Endodermal cell (in vitro differentiated cells): ENCODE measurements at regions not wholly inside any gene's neighbourhood (a gene's known extent, or its start where the extent isn't known, plus 50 kb on each side); places are given as distances from the start of the nearest gene placed in this dataset.

Source experiments
- DNase-seq: peaks from one replicate; pipeline ENCODE4 v3.0.0-alpha.2; 2017
- H3K27ac ChIP-seq: 2 replicates; pipeline ENCODE4 v1.5.1; 2013; ENCODE audit warnings: mild to moderate bottlenecking, low read depth, low read length, moderate library complexity
- H3K27me3 ChIP-seq: 2 replicates; pipeline ENCODE4 v1.6.1; 2013; ENCODE audit warnings: mild to moderate bottlenecking, low read length, moderate library complexity; ENCODE audit not compliant: insufficient read depth, control insufficient read depth, poor library complexity, severe bottlenecking
- H3K36me3 ChIP-seq: 2 replicates; pipeline ENCODE4 v1.7.0; 2013; ENCODE audit warnings: mild to moderate bottlenecking, low read length, moderate library complexity; ENCODE audit not compliant: control insufficient read depth, insufficient read depth
- H3K4me1 ChIP-seq: one replicate; pipeline ENCODE4 v1.7.0; 2013; ENCODE audit warnings: low read length; ENCODE audit not compliant: control insufficient read depth, insufficient read depth
- H3K4me3 ChIP-seq: 2 replicates; pipeline ENCODE4 v1.5.1; 2013; ENCODE audit warnings: mild to moderate bottlenecking, low read length, moderate library complexity
- H3K9ac ChIP-seq: 2 replicates; pipeline ENCODE4 v1.6.1; 2013; ENCODE audit warnings: mild to moderate bottlenecking, low read length, moderate library complexity; ENCODE audit not compliant: poor library complexity, severe bottlenecking; ENCODE audit errors: extremely low read depth
- H3K9me3 ChIP-seq: 2 replicates; pipeline ENCODE4 v1.6.1; 2013; ENCODE audit warnings: mild to moderate bottlenecking, low read length, moderate library complexity; ENCODE audit not compliant: control insufficient read depth
- H3K27ac Mint-ChIP-seq: 2 replicates; pipeline ENCODE4 v1.8.0; 2020; ENCODE audit warnings: mixed read lengths
- H3K27me3 Mint-ChIP-seq: 2 replicates; pipeline ENCODE4 v1.8.0; 2021; ENCODE audit warnings: mild to moderate bottlenecking, mixed read lengths; ENCODE audit not compliant: insufficient read depth
- H3K36me3 Mint-ChIP-seq: 2 replicates; pipeline ENCODE4 v1.8.0; 2020; ENCODE audit warnings: low read depth, mixed read lengths
- H3K4me1 Mint-ChIP-seq: 2 replicates; pipeline ENCODE4 v1.8.0; 2020; ENCODE audit warnings: mixed read lengths
- H3K4me3 Mint-ChIP-seq: 2 replicates; pipeline ENCODE4 v1.8.0; 2020; ENCODE audit warnings: mild to moderate bottlenecking, moderate library complexity, mixed read lengths
- H3K9me3 Mint-ChIP-seq: 2 replicates; pipeline ENCODE4 v1.8.0; 2020; ENCODE audit warnings: mild to moderate bottlenecking, mixed read lengths
- WGBS, 2 experiments: methylation state at CpG; one replicate each; pipeline versions ENCODE4 v1.1.5 to v1.1.7; 2013; ENCODE audit warnings: missing lambda C conversion rate in 2 of 2, mixed read lengths in 1 of 2; ENCODE audit not compliant: insufficient coverage in 1 of 2, insufficient read length in 1 of 2; 5-methylcytosine and 5-hydroxymethylcytosine counted together
- TF ChIP-seq, protein P1 (sequence below): fragments of 200-600 bp; sonication (generic); conservative IDR thresholded peaks from 2 replicates; pipeline ENCODE4 v1.5.0; 2021; ENCODE audit warnings: antibody characterized with exemption, mild to moderate bottlenecking

DNA sequence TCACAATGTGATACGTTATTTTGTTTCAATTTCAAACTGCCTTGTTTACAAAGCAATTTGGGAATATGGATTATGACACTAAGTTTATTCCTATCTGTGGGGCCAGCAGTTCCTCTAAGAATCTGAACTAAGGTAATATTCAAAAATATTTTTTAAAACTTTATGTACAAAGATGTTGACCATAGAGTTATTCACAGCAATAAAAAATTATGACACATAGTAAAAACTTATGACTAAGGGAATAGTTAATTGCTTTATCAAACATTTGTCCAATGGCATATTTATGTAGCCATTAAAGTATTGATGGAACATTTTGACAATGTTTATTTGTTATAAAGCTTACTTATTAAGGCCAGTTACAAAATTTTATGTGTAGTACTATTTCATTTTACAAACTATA is 73.4 kb upstream of the FREM1 start:
- H3K4me3 Mint-ChIP-seq, result no peak overlapping the region
- no peak overlapping the region for H3K27ac Mint-ChIP-seq
- Histone ChIP-seq H3K9me3 (peaks cover 5% of the 10 kb centered on the region), H3K4me1 (no peaks in the 10 kb centered on the region), H3K27me3 (no peaks in the 10 kb centered on the region), H3K9ac (no peak overlapping the region), H3K36me3 (no peaks in the 10 kb centered on the region), H3K27ac (no peak overlapping the region), H3K4me3 (no peak overlapping the region)
- H3K36me3 Mint-ChIP-seq, result peaks cover 6% of the 10 kb centered on the region
- TF ChIP-seq, protein P1, sequence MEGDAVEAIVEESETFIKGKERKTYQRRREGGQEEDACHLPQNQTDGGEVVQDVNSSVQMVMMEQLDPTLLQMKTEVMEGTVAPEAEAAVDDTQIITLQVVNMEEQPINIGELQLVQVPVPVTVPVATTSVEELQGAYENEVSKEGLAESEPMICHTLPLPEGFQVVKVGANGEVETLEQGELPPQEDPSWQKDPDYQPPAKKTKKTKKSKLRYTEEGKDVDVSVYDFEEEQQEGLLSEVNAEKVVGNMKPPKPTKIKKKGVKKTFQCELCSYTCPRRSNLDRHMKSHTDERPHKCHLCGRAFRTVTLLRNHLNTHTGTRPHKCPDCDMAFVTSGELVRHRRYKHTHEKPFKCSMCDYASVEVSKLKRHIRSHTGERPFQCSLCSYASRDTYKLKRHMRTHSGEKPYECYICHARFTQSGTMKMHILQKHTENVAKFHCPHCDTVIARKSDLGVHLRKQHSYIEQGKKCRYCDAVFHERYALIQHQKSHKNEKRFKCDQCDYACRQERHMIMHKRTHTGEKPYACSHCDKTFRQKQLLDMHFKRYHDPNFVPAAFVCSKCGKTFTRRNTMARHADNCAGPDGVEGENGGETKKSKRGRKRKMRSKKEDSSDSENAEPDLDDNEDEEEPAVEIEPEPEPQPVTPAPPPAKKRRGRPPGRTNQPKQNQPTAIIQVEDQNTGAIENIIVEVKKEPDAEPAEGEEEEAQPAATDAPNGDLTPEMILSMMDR, result no peak
- peaks cover 3% of the 10 kb centered on the region for H3K9me3 Mint-ChIP-seq
- H3K4me1 Mint-ChIP-seq, result peaks cover 6% of the 10 kb centered on the region
- WGBS, 2 experiments, result 93% methylated on average over 1 of the region's 1 CpG; no CpG with 5 or more reads in 1 of the 2 experiments
- H3K27me3 Mint-ChIP-seq, result no peaks in the 10 kb centered on the region
- no peak for DNase-seq

DNA sequence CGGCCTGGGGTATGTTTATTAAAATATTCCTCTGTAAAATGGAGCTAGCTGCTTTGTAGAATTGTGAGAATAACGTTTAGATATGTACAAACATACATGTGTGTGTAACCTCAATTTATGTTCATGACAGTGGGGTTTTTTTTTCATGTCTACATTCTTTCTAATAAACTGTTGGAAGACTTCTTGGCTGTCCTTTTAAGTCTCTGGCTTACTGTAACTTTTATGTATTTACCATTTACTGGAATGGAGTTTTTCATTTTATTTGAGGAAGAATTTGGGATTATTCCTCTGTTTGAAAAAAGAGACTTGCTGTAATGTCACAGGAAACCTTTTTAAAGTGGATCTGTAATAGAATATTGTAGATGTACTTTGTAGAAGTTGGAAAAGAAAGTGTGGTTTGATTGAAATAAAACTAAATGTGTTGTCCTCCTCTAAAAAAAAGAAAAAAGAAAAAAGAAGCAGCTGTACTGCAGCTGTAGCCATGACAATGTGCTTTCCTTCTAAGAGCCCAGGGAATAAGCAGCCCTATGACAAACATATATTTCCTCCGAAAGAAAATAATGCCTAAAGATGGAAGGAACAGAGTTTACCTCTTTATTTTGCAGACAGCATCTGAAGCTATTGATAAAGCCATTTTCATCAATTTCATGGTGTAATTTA is 71.2 kb upstream of the FREM1 start:
- no peaks in the 10 kb centered on the region for H3K27me3 ChIP-seq
- no peaks in the 10 kb centered on the region for H3K36me3 ChIP-seq
- Mint-ChIP-seq H3K27me3 (no peaks in the 10 kb centered on the region), H3K9me3 (peaks cover 3% of the 10 kb centered on the region), H3K4me3 (no peak overlapping the region), H3K4me1 (peaks cover 6% of the 10 kb centered on the region), H3K27ac (no peak overlapping the region), H3K36me3 (peaks cover 6% of the 10 kb centered on the region)
- no peak overlapping the region for H3K9ac ChIP-seq
- no peaks in the 10 kb centered on the region for H3K4me1 ChIP-seq
- H3K4me3 ChIP-seq, result no peak overlapping the region
- TF ChIP-seq, protein P1, result no peak
- WGBS, 2 experiments, result 94 to 100% methylated on average over 1 to 3 of the region's 3 CpGs
- peaks cover 5% of the 10 kb centered on the region for H3K9me3 ChIP-seq
- DNase-seq, result no peak
- no peak overlapping the region for H3K27ac ChIP-seq

DNA sequence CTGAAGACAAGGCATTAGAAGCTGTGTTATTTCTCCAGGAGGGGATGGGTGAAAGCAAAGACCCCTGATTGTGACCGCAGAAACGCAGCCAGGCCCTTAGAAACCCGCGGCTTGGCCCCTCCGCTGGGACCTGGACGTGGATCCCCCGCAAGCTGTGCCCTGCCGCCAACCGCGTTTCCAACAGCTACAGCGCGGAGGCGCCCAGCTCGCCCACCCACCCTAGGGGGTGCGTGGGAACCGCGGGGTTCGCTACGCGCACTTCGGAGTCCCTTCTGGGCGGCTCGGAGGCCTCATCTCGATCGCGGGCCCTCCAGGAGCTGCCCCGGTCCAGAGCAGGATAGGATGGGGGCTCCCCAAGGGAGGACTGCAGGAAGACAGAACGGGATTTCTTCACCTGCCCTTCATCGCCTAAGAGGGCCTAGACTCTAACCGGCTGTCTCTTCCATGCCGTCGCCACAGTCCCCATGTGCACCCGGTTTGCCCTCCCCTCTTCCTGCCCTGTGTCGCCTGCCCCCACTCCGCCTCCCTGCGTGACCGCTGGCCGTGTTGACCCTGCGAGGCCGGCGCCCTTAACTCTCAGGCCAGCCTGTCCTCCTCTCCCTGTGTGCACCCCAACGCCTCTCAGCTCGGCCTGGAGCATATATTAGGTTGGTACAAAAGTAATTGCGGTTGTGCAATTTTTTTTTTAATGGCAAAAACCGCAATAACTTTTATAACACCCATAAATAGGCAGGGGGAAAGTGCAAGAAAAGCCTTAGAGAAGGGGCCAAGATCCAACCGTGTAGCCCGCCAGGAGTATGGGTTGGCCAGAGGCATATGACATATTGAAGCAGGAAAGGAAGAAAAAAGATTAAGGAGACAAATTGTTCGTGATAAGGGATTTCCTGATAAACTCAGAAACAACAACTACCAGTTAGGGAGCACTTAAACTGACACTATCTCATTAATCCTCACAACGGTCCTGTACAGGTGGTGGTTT is 68.1 kb upstream of the FREM1 start:
- H3K4me1 ChIP-seq, result no peaks in the 10 kb centered on the region
- Mint-ChIP-seq H3K27me3 (no peaks in the 10 kb centered on the region), H3K9me3 (peaks cover 3% of the 10 kb centered on the region), H3K4me1 (no peaks in the 10 kb centered on the region), H3K27ac (no peak overlapping the region), H3K4me3 (no peak overlapping the region), H3K36me3 (peaks cover 6% of the 10 kb centered on the region)
- TF ChIP-seq, protein P1, result no peak
- DNase-seq, result no peak
- H3K27me3 ChIP-seq, result no peaks in the 10 kb centered on the region
- H3K4me3 ChIP-seq, result no peak overlapping the region
- no peak overlapping the region for H3K9ac ChIP-seq
- H3K36me3 ChIP-seq, result no peaks in the 10 kb centered on the region
- H3K27ac ChIP-seq, result no peak overlapping the region
- whole genome bisulfite sequencing, 2 experiments, result 94 to 98% methylated on average over 20 to 49 of the region's 49 CpGs
- peaks cover 5% of the 10 kb centered on the region for H3K9me3 ChIP-seq
